ENCODE measurements at regions not wholly inside any gene's neighbourhood (a gene's known extent, or its start where the extent isn't known, plus 50 kb on each side); places are given as distances from the start of the nearest gene placed in this dataset.

GRCh38 chr17:72262766-72263165, 141.9 kb downstream of the SOX9 start:
- no peak for DNase-seq

GRCh38 chr17:72264682-72265405, 144.0 kb downstream of the SOX9 start:
- DNase-seq: no peak

GRCh38 chr17:72266112-72266775, 145.4 kb downstream of the SOX9 start:
- DNase-seq: no peak

GRCh38 chr17:72267601-72268000, 146.8 kb downstream of the SOX9 start:
- no peak for DNase-seq

- no peak for DNase-seq
These were observed 147.6 kb downstream of the SOX9 start for GRCh38 chr17:72268431-72268830.

GRCh38 chr17:72270273-72270924, 149.6 kb downstream of the SOX9 start:
- no peak for DNase-seq

GRCh38 chr17:72271603-72272002, 150.8 kb downstream of the SOX9 start:
- DNase-seq: no peak

- no peak for DNase-seq
These were observed 152.7 kb downstream of the SOX9 start for GRCh38 chr17:72273289-72274056.

- no peak for DNase-seq
These were observed 153.8 kb downstream of the SOX9 start for GRCh38 chr17:72274614-72275013.

GRCh38 chr17:72280881-72281280, 160.1 kb downstream of the SOX9 start:
- DNase-seq: no peak

GRCh38 chr17:72282439-72283029, 161.7 kb downstream of the SOX9 start:
- DNase-seq: no peak

GRCh38 chr17:72284806-72285205, 164.0 kb downstream of the SOX9 start:
- DNase-seq: no peak

GRCh38 chr17:72287586-72287985, 166.8 kb downstream of the SOX9 start:
- no peak for DNase-seq

GRCh38 chr17:72294487-72294893, 173.7 kb downstream of the SOX9 start:
- DNase-seq: no peak

GRCh38 chr17:72295916-72296315, 175.1 kb downstream of the SOX9 start:
- no peak for DNase-seq

- no peak for DNase-seq
These were observed 175.6 kb downstream of the SOX9 start for GRCh38 chr17:72296456-72296855.

GRCh38 chr17:72297326-72298115, 176.7 kb downstream of the SOX9 start:
- no peak for DNase-seq

GRCh38 chr17:72299100-72299499, 178.3 kb downstream of the SOX9 start:
- DNase-seq: no peak

GRCh38 chr17:72299592-72299991, 178.8 kb downstream of the SOX9 start:
- no peak for DNase-seq

GRCh38 chr17:72301887-72302286, 181.1 kb downstream of the SOX9 start:
- DNase-seq: no peak

GRCh38 chr17:72302735-72303134, 181.9 kb downstream of the SOX9 start:
- DNase-seq: no peak
